ENCODE measurements at regions not wholly inside any gene's neighbourhood (a gene's known extent, or its start where the extent isn't known, plus 50 kb on each side); places are given as distances from the start of the nearest gene placed in this dataset.

GRCh38 chr4:20106921-20107320 lies 144.8 kb upstream of the SLIT2 start:
- Histone ChIP-seq H3K79me1 (ENCODE audit: insufficient read depth, low read depth, low read length, poor library complexity, severe bottlenecking) (no peaks in the 10 kb centered on the region), H3K56ac (ENCODE audit: insufficient read length, low read depth, low read length) (no peak overlapping the region), H3K79me2 (ENCODE audit: insufficient read depth, low read length) (no peaks in the 10 kb centered on the region), H3K23me2 (ENCODE audit: insufficient read length, low read depth, low read length, poor library complexity, severe bottlenecking) (no peaks in the 10 kb centered on the region), H2BK120ac (ENCODE audit: low read depth, low read length, poor library complexity, severe bottlenecking) (no peak overlapping the region), H2BK20ac (ENCODE audit: low read depth, low read length, poor library complexity, severe bottlenecking) (no peak overlapping the region), H3K4me1 (ENCODE audit: insufficient read depth, low read length) (no peaks in the 10 kb centered on the region), H4K20me1 (ENCODE audit: control insufficient read depth, insufficient read depth, insufficient read length) (no peaks in the 10 kb centered on the region), H3K4me2 (ENCODE audit: insufficient read depth, insufficient read length, low read length) (no peak overlapping the region), H2AFZ (ENCODE audit: low read length) (no peak overlapping the region), H3K27ac (ENCODE audit: insufficient read length, low read depth, low read length) (no peak overlapping the region), H4K8ac (replicated peaks; ENCODE audit: insufficient read length, low read depth, low read length) (no peak overlapping the region), H3K18ac (ENCODE audit: insufficient read length, low read depth, low read length) (no peak overlapping the region), H3K14ac (ENCODE audit: insufficient read depth, low read length) (no peak overlapping the region), H3K9me3 (ENCODE audit: control insufficient read depth, low read depth, low read length) (no peaks in the 10 kb centered on the region), H3K4ac (ENCODE audit: low read depth, low read length) (no peak overlapping the region), H3T11ph (ENCODE audit: low read length) (no peak overlapping the region), H3K9ac (ENCODE audit: extremely low read depth, insufficient read length, low read length) (no peak overlapping the region), H4K5ac (ENCODE audit: insufficient read length, low read depth, low read length) (no peak overlapping the region), H3K27me3 (ENCODE audit: insufficient read depth, low read length) (no peaks in the 10 kb centered on the region), H2BK15ac (ENCODE audit: low read depth, low read length) (no peak overlapping the region), H3K23ac (ENCODE audit: insufficient read length, low read depth, low read length) (no peak overlapping the region), H4K91ac (ENCODE audit: insufficient read length, low read depth, low read length) (no peak overlapping the region), H2AK5ac (ENCODE audit: insufficient read length, low read length) (no peak overlapping the region), H2BK5ac (ENCODE audit: insufficient read length, low read length) (no peak overlapping the region), H2BK12ac (ENCODE audit: insufficient read length, low read depth, low read length) (no peak overlapping the region)
- H3K9me3 Mint-ChIP-seq, result no peaks in the 10 kb centered on the region; a peak in 2 of 5 replicates
- DNase-seq, result no peak
- TF ChIP-seq CTCF (conservative IDR thresholded peaks at IDR 0.05), result no peak
- WGBS (ENCODE audit: extremely low coverage, insufficient read length, low lambda C conversion rate), result no CpG with 5 or more reads among the region's 2 CpGs
- no peaks in the 10 kb centered on the region; a peak in 1 of 7 replicates for H3K36me3 Mint-ChIP-seq (ENCODE audit: insufficient read depth in 1 of 3, low read depth in 3 of 3)
- no peaks in the 10 kb centered on the region for H3K4me1 Mint-ChIP-seq
- no peak overlapping the region for H3K4me3 Mint-ChIP-seq
- no peak overlapping the region for H3K27ac Mint-ChIP-seq
- no peaks in the 10 kb centered on the region for H3K27me3 Mint-ChIP-seq (ENCODE audit: low read depth)
